Kidney epithelial cell (primary cell): ENCODE measurements at regions not wholly inside any gene's neighbourhood (a gene's known extent, or its start where the extent isn't known, plus 50 kb on each side); places are given as distances from the start of the nearest gene placed in this dataset.

Source experiments
- DNase-seq: peaks from one replicate; pipeline ENCODE4 v3.0.0-alpha.2; 2010; ENCODE audit warnings: low read depth
- H3K27me3 ChIP-seq: 2 replicates; pipeline ENCODE4 v1.6.0; 2011; ENCODE audit warnings: low read length; ENCODE audit not compliant: control insufficient read depth, insufficient read depth
- H3K36me3 ChIP-seq: 2 replicates; pipeline ENCODE4 v1.5.1; 2011; ENCODE audit warnings: low read length; ENCODE audit not compliant: control insufficient read depth, insufficient read depth
- H3K4me3 ChIP-seq: 2 replicates; pipeline ENCODE4 v1.5.1; 2011; ENCODE audit warnings: low read depth, mild to moderate bottlenecking, control low read depth, low read length
- CTCF ChIP-seq: IDR thresholded peaks from 2 replicates; pipeline ENCODE4 v1.5.1; 2011; ENCODE audit warnings: mild to moderate bottlenecking, moderate library complexity, low read length, control low read depth, inconsistent platforms; ENCODE audit not compliant: insufficient read depth, poor library complexity, severe bottlenecking

- Histone ChIP-seq H3K27me3 (no peaks in the 10 kb centered on the region), H3K4me3 (no peak overlapping the region), H3K36me3 (no peaks in the 10 kb centered on the region)
- no peak for DNase-seq
- no peak for TF ChIP-seq CTCF
Measured at GRCh38 chr5:113897748-113898147, 384.3 kb downstream of the YTHDC2 start.

DNA sequence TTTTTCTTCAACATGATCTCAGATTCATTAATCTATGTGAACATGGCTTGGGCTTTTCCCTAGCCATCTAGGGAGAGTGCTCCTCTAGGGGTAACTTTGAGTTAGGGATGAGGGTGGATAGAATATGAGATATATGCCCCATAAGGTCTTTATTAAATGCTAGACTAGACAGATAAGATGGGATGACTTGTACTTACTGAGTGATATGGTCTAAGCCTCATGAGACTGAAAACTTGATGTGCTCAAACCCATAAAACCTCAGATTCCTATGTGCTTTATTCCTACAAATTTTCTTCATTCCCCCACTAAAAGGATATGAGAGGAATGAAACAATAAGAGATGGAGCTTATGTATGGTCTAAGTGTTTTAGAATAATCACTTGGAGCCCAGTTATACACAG lies 386.6 kb downstream of the YTHDC2 start:
- DNase-seq: no peak
- Histone ChIP-seq H3K4me3 (no peak overlapping the region), H3K36me3 (no peaks in the 10 kb centered on the region), H3K27me3 (no peaks in the 10 kb centered on the region)
- no peak for TF ChIP-seq CTCF

- Histone ChIP-seq H3K4me3 (no peak overlapping the region), H3K27me3 (no peaks in the 10 kb centered on the region), H3K36me3 (no peaks in the 10 kb centered on the region)
- DNase-seq: no peak
- no peak for TF ChIP-seq CTCF
Measured at GRCh38 chr5:113900816-113901215, 387.3 kb downstream of the YTHDC2 start.

DNA sequence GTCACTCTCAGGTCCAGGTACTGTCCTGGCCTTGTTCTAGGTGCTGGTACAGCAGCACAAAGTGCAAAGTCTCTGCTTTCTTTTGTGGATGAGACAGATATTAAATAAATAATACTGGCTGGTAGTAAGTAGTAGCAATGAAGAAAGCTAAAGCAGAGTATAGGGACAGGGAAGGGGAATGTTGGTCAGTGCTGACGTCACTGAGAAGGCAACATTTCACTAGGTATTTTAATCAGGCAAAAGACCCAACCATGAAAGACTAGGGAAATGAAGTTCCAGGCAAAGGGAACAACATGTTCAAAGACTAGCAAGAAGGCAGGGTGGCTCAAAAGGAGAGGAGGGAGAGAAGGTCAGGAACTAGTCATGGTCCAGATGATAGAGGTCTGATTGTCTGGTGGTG lies 388.2 kb downstream of the YTHDC2 start:
- no peak for DNase-seq
- no peak for TF ChIP-seq CTCF
- no peaks in the 10 kb centered on the region for H3K36me3 ChIP-seq
- no peak overlapping the region for H3K4me3 ChIP-seq
- H3K27me3 ChIP-seq: no peaks in the 10 kb centered on the region

DNA sequence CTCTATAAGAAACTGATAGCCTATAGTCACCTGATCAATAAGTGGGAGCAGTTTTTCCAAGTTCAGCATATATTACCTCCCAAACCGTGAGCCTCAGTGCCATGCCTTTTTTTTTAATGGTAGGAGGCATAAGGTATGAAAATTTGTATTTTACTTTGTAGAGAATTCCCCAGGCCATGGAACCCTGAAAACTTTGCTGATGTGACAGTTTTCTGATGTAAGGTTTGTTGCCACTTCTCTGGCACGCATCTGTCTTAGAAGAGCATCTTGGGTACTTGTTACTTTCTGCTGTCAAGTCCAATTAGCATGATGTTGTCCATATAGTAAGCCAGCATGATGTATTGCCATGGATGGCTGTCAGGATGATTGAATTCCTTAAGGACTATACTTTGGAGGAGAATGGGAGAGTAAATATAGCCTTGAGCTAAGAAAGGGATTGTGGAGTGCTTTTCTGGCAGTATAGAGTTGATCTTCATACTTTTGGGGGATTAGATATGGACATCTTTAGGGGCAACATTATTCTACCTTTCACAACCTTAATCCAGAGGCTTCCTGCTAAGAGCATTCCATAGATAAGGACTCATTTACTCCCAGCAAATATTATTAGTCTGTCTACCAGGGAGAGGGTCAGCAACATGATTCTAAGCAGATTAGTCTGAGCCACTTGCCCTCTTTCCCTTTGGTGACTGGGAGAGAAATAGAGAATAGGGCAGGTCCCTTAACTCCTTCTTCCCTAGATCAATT lies 389.6 kb downstream of the YTHDC2 start:
- H3K27me3 ChIP-seq: no peaks in the 10 kb centered on the region
- H3K36me3 ChIP-seq: no peaks in the 10 kb centered on the region
- no peak for DNase-seq
- TF ChIP-seq CTCF: no peak
- no peak overlapping the region for H3K4me3 ChIP-seq

DNA sequence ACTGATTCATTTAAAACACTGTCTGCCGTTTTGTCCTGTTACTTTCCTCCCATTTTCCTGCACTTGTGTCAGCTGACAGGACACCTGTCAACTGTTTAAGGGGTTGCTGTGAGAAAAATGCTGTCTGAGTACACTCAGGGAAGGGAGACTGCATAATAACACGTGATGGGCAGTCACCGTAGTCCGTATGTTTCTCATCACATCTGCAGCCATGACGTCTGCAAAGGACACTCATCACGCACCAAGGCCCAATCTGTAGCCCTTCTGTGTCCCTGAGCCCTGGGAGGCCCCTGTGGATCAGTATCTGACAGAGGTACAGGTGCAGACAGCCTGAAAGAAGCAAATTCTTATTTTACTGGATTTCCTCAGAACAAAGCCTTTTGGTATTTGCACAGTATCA lies 396.3 kb downstream of the YTHDC2 start:
- H3K36me3 ChIP-seq: no peaks in the 10 kb centered on the region
- DNase-seq: no peak
- no peak for TF ChIP-seq CTCF
- H3K4me3 ChIP-seq: no peak overlapping the region
- H3K27me3 ChIP-seq: no peaks in the 10 kb centered on the region
